Neural progenitor cell (in vitro differentiated cells): ENCODE measurements at regions not wholly inside any gene's neighbourhood (a gene's known extent, or its start where the extent isn't known, plus 50 kb on each side); places are given as distances from the start of the nearest gene placed in this dataset.
A peak's percentile ranks its signal among the peaks of the same experiment; 100 is the strongest.

Experiments
- DNase-seq: peaks from one replicate; pipeline ENCODE4 v3.0.0-alpha.2; 2016; ENCODE audit warnings: low spot score
- H2AFZ ChIP-seq: fragments of 200-600 bp; sonication (generic); replicated peaks from 2 replicates; pipeline ENCODE4 v1.6.1; 2016; ENCODE audit warnings: antibody characterized with exemption
- H3F3A ChIP-seq: fragments of 200-600 bp; sonication (generic); 2 replicates; pipeline ENCODE4 v1.6.1; 2016; ENCODE audit warnings: antibody characterized with exemption, low read depth
- H3K27ac ChIP-seq: fragments of 200-600 bp; sonication (generic); 2 replicates; pipeline ENCODE4 v1.5.1; 2016; ENCODE audit warnings: mild to moderate bottlenecking
- H3K27me3 ChIP-seq: fragments of 200-600 bp; sonication (generic); 2 replicates; pipeline ENCODE4 v1.6.1; 2016; ENCODE audit warnings: mild to moderate bottlenecking, moderate library complexity
- H3K36me3 ChIP-seq: fragments of 200-600 bp; sonication (generic); 2 replicates; pipeline ENCODE4 v1.5.1; 2016
- H3K4me1 ChIP-seq: fragments of 200-600 bp; sonication (generic); 2 replicates; pipeline ENCODE4 v1.6.1; 2016; ENCODE audit warnings: mixed run types
- H3K4me2 ChIP-seq: fragments of 200-600 bp; sonication (generic); 2 replicates; pipeline ENCODE4 v1.6.1; 2016
- H3K4me3 ChIP-seq: fragments of 200-600 bp; sonication (generic); 2 replicates; pipeline ENCODE4 v1.5.1; 2016
- H3K79me2 ChIP-seq: fragments of 200-600 bp; sonication (generic); 2 replicates; pipeline ENCODE4 v1.6.1; 2016; ENCODE audit warnings: low read depth
- H3K9ac ChIP-seq: fragments of 200-600 bp; sonication (generic); 2 replicates; pipeline ENCODE4 v1.6.1; 2016
- H3K9me3 ChIP-seq: fragments of 200-600 bp; sonication (generic); 2 replicates; pipeline ENCODE4 v1.5.1; 2016; ENCODE audit warnings: low read depth
- H4K20me1 ChIP-seq: fragments of 200-600 bp; sonication (generic); 2 replicates; pipeline ENCODE4 v1.6.1; 2016; ENCODE audit warnings: low read depth
- H3K27ac Mint-ChIP-seq: 3 replicates; pipeline ENCODE4 v1.8.0; 2021; ENCODE audit warnings: mixed read lengths
- H3K27me3 Mint-ChIP-seq: 2 replicates; pipeline ENCODE4 v1.8.0; 2022; ENCODE audit warnings: low read depth, mild to moderate bottlenecking, inconsistent platforms, moderate library complexity, mixed read lengths; ENCODE audit not compliant: insufficient read depth
- H3K36me3 Mint-ChIP-seq: 3 replicates; pipeline ENCODE4 v1.8.0; 2021; ENCODE audit warnings: mixed read lengths
- H3K4me1 Mint-ChIP-seq: 3 replicates; pipeline ENCODE4 v1.8.0; 2021; ENCODE audit warnings: mixed read lengths
- H3K4me3 Mint-ChIP-seq: 3 replicates; pipeline ENCODE4 v1.8.0; 2021; ENCODE audit warnings: mild to moderate bottlenecking, moderate library complexity, mixed read lengths
- H3K9me3 Mint-ChIP-seq: 3 replicates; pipeline ENCODE4 v1.8.0; 2020; ENCODE audit warnings: mixed read lengths
- CTCF ChIP-seq: fragments of 200-600 bp; sonication (generic); IDR thresholded peaks from 2 replicates; pipeline ENCODE4 v1.5.1; 2017; ENCODE audit warnings: antibody characterized with exemption, mild to moderate bottlenecking
- EZH2 ChIP-seq: fragments of 200-600 bp; sonication (generic); IDR thresholded peaks from 2 replicates; pipeline ENCODE4 v1.6.1; 2017; ENCODE audit warnings: antibody characterized with exemption, mild to moderate bottlenecking, moderate library complexity
- EZH2phosphoT487 ChIP-seq: fragments of 200-600 bp; sonication (generic); IDR thresholded peaks from 2 replicates; pipeline ENCODE4 v1.6.1; 2017; ENCODE audit warnings: antibody characterized with exemption

- Histone ChIP-seq H3K79me2 (no peaks in the 10 kb centered on the region), H4K20me1 (no peaks in the 10 kb centered on the region), H3K4me1 (no peaks in the 10 kb centered on the region), H3K27ac (no peak overlapping the region), H3K4me2 (no peak overlapping the region), H3K27me3 (no peaks in the 10 kb centered on the region), H3F3A (no peaks in the 10 kb centered on the region), H3K9me3 (no peaks in the 10 kb centered on the region), H3K9ac (no peak overlapping the region), H3K4me3 (no peak overlapping the region), H3K36me3 (no peaks in the 10 kb centered on the region), H2AFZ (no peak overlapping the region)
- no peak for DNase-seq
- no peak overlapping the region for H3K4me3 Mint-ChIP-seq
- no peaks in the 10 kb centered on the region for H3K36me3 Mint-ChIP-seq
- no peak overlapping the region for H3K27ac Mint-ChIP-seq
- no peaks in the 10 kb centered on the region for H3K9me3 Mint-ChIP-seq
- no peaks in the 10 kb centered on the region for H3K4me1 Mint-ChIP-seq
- no peaks in the 10 kb centered on the region for H3K27me3 Mint-ChIP-seq
- no peak for TF ChIP-seq CTCF
Measured at GRCh38 chr12:114302606-114303315, 103.2 kb downstream of the TBX5 start.

- H3K27me3 ChIP-seq = no peaks in the 10 kb centered on the region
Measured at GRCh38 chr12:114302117-114302516, 103.8 kb downstream of the TBX5 start.

GRCh38 chr12:114294303-114294685 lies 111.7 kb downstream of the TBX5 start:
- peaks cover 5% of the 10 kb centered on the region for H3K27me3 Mint-ChIP-seq
- Histone ChIP-seq H3K36me3 (no peaks in the 10 kb centered on the region), H4K20me1 (no peaks in the 10 kb centered on the region), H3K4me3 (no peak overlapping the region), H3K79me2 (no peaks in the 10 kb centered on the region), H2AFZ (no peak overlapping the region), H3K4me1 (no peaks in the 10 kb centered on the region), H3K9ac (no peak overlapping the region), H3K9me3 (no peaks in the 10 kb centered on the region), H3K27me3 (no peaks in the 10 kb centered on the region), H3K27ac (no peak overlapping the region), H3K4me2 (no peak overlapping the region), H3F3A (no peaks in the 10 kb centered on the region)
- no peak overlapping the region for H3K4me3 Mint-ChIP-seq
- peaks cover 2% of the 10 kb centered on the region for H3K9me3 Mint-ChIP-seq
- H3K4me1 Mint-ChIP-seq = no peaks in the 10 kb centered on the region
- H3K27ac Mint-ChIP-seq = no peak overlapping the region
- DNase-seq = no peak
- TF ChIP-seq CTCF = no peak
- TF ChIP-seq EZH2phosphoT487 = no peak
- TF ChIP-seq EZH2 = no peak
- no peaks in the 10 kb centered on the region for H3K36me3 Mint-ChIP-seq

More at GRCh38 chr12:114302117-114302516, 103.8 kb downstream of the TBX5 start:
- Histone ChIP-seq H3K9me3 (no peaks in the 10 kb centered on the region), H3K36me3 (no peaks in the 10 kb centered on the region), H3F3A (no peaks in the 10 kb centered on the region), H4K20me1 (no peaks in the 10 kb centered on the region), H3K4me2 (no peak overlapping the region), H3K27ac (no peak overlapping the region), H3K4me3 (no peak overlapping the region), H3K79me2 (no peaks in the 10 kb centered on the region), H3K9ac (no peak overlapping the region), H3K4me1 (no peaks in the 10 kb centered on the region), H2AFZ (peak overlapping the region; percentile 39)
- Mint-ChIP-seq H3K27me3 (no peaks in the 10 kb centered on the region), H3K4me1 (no peaks in the 10 kb centered on the region), H3K36me3 (no peaks in the 10 kb centered on the region), H3K9me3 (no peaks in the 10 kb centered on the region), H3K27ac (no peak overlapping the region), H3K4me3 (no peak overlapping the region)
- DNase-seq = no peak
- TF ChIP-seq CTCF (no peak), EZH2phosphoT487 (no peak), EZH2 (no peak)
